GM21423 (cell line): ENCODE measurements at regions not wholly inside any gene's neighbourhood (a gene's known extent, or its start where the extent isn't known, plus 50 kb on each side); places are given as distances from the start of the nearest gene placed in this dataset.
"Not testable (repeated sequence)": the region's sequence is repeated elsewhere in the genome, so short reads cannot be mapped to it uniquely, and the experiment has no call there.

ENCODE experiments used
- ATAC-seq: cut with Tn5 transposase; IDR thresholded peaks from one replicate; pipeline ENCODE4 v1.9.1; 2021; ENCODE audit warnings: mild to moderate bottlenecking, moderate library complexity; ENCODE audit not compliant: unreplicated experiment

- ATAC-seq = no peak
Observed at GRCh38 chr9:30127371-30127770, 2257.1 kb upstream of the ACO1 start.

GRCh38 chr9:30140407-30140806 is 2244.0 kb upstream of the ACO1 start:
- ATAC-seq = no peak

- ATAC-seq = no peak
Observed at GRCh38 chr9:30160570-30160969, 2223.9 kb upstream of the ACO1 start.

- no peak for ATAC-seq
Observed at GRCh38 chr9:30172206-30172605, 2212.2 kb upstream of the ACO1 start.

- no peak for ATAC-seq
Observed at GRCh38 chr9:30178610-30179009, 2205.8 kb upstream of the ACO1 start.

GRCh38 chr9:30193421-30193820 is 2191.0 kb upstream of the ACO1 start:
- ATAC-seq = no peak

- no peak for ATAC-seq
Observed at GRCh38 chr9:30196941-30197340, 2187.5 kb upstream of the ACO1 start.

GRCh38 chr9:30197453-30197852 is 2187.0 kb upstream of the ACO1 start:
- no peak for ATAC-seq

GRCh38 chr9:30197954-30198353 is 2186.5 kb upstream of the ACO1 start:
- ATAC-seq = no peak

GRCh38 chr9:30198463-30199309 is 2185.8 kb upstream of the ACO1 start:
- no peak for ATAC-seq

GRCh38 chr9:30201024-30201423 is 2183.4 kb upstream of the ACO1 start:
- ATAC-seq = no peak

GRCh38 chr9:30235068-30235467 is 2149.4 kb upstream of the ACO1 start:
- ATAC-seq = no peak

- ATAC-seq = no peak
Observed at GRCh38 chr9:30235564-30235963, 2148.9 kb upstream of the ACO1 start.

GRCh38 chr9:30239878-30240277 is 2144.6 kb upstream of the ACO1 start:
- ATAC-seq = no peak

GRCh38 chr9:30243467-30243866 is 2141.0 kb upstream of the ACO1 start:
- ATAC-seq = no peak

- ATAC-seq = no peak
Observed at GRCh38 chr9:30244877-30245276, 2139.6 kb upstream of the ACO1 start.

GRCh38 chr9:30250872-30251271 is 2133.6 kb upstream of the ACO1 start:
- no peak for ATAC-seq

GRCh38 chr9:30258094-30258493 is 2126.3 kb upstream of the ACO1 start:
- ATAC-seq = no peak

GRCh38 chr9:30280229-30280900 is 2104.1 kb upstream of the ACO1 start:
- peak; percentile 66 for ATAC-seq

GRCh38 chr9:30289435-30289834 is 2095.0 kb upstream of the ACO1 start:
- no peak for ATAC-seq

- ATAC-seq = not testable (repeated sequence)
Observed at GRCh38 chr9:30292026-30292425, 2092.4 kb upstream of the ACO1 start.

- ATAC-seq = no peak
Observed at GRCh38 chr9:30293231-30293630, 2091.2 kb upstream of the ACO1 start.
